ENCODE measurements at regions not wholly inside any gene's neighbourhood (a gene's known extent, or its start where the extent isn't known, plus 50 kb on each side); places are given as distances from the start of the nearest gene placed in this dataset.
"Not testable (repeated sequence)": the region's sequence is repeated elsewhere in the genome, so short reads cannot be mapped to it uniquely, and the experiment has no call there.

- H3K4me3 ChIP-seq (replicated peaks; ENCODE audit: low read depth, low read length): no peak overlapping the region
Measured at GRCh38 chr6:167706313-167707109, 120.2 kb upstream of the AFDN start.

GRCh38 chr6:167707686-167708500, 118.8 kb upstream of the AFDN start:
- H3K4me3 ChIP-seq (replicated peaks; ENCODE audit: low read depth, low read length): no peak overlapping the region
- DNase-seq (ENCODE audit: low read depth): no peak
- TF ChIP-seq CTCF (IDR thresholded peaks at IDR 0.05; ENCODE audit: low read length, missing control alignments): no peak

More at GRCh38 chr6:167706313-167707109, 120.2 kb upstream of the AFDN start:
- DNase-seq (ENCODE audit: low read depth): peak; percentile 24
- no peak for TF ChIP-seq CTCF (IDR thresholded peaks at IDR 0.05; ENCODE audit: low read length, missing control alignments)

- DNase-seq (ENCODE audit: low read depth): no peak
- no peak for TF ChIP-seq CTCF (IDR thresholded peaks at IDR 0.05; ENCODE audit: low read length, missing control alignments)
- no peak overlapping the region for H3K4me3 ChIP-seq (replicated peaks; ENCODE audit: low read depth, low read length)
Measured at GRCh38 chr6:167708501-167709094, 118.1 kb upstream of the AFDN start.

GRCh38 chr6:167709196-167709595, 117.5 kb upstream of the AFDN start:
- TF ChIP-seq CTCF (IDR thresholded peaks at IDR 0.05; ENCODE audit: low read length, missing control alignments): no peak
- no peak overlapping the region for H3K4me3 ChIP-seq (replicated peaks; ENCODE audit: low read depth, low read length)

GRCh38 chr6:167709776-167710336, 116.9 kb upstream of the AFDN start:
- not testable (repeated sequence) for H3K4me3 ChIP-seq (replicated peaks; ENCODE audit: low read depth, low read length); DNase-seq (ENCODE audit: low read depth)

More at GRCh38 chr6:167709196-167709595, 117.5 kb upstream of the AFDN start:
- DNase-seq (ENCODE audit: low read depth): no peak

- no peak for TF ChIP-seq CTCF (IDR thresholded peaks at IDR 0.05; ENCODE audit: low read length, missing control alignments)
Measured at GRCh38 chr6:167710363-167710920, 116.3 kb upstream of the AFDN start.

More at GRCh38 chr6:167710363-167710920, 116.3 kb upstream of the AFDN start:
- DNase-seq (ENCODE audit: low read depth): no peak
- no peak overlapping the region for H3K4me3 ChIP-seq (replicated peaks; ENCODE audit: low read depth, low read length)

Measured in fibroblast of pulmonary artery (primary cell).